IMR-90 (cell line): ENCODE measurements at regions not wholly inside any gene's neighbourhood (a gene's known extent, or its start where the extent isn't known, plus 50 kb on each side); places are given as distances from the start of the nearest gene placed in this dataset.

ENCODE experiments used
- ATAC-seq: fragments of 200-7000 bp; cut with Tn5 transposase; 2 replicates; pipeline ENCODE4 v1.9.1; 2020; ENCODE audit warnings: low read depth, mild to moderate bottlenecking, moderate library complexity
- BruUV-seq: library from RNA; stranded (reverse); fragments of 400-500 nt; replicated peaks from 2 replicates; lab custom pipeline; 2021; lab: Mats Ljungman, UMichigan
- CTCF ChIA-PET: fragments of 300-600 bp; formaldehyde crosslinking; extraction: SDS; loops from one replicate; lab custom pipeline; 2021; ENCODE audit warnings: antibody characterized with exemption; lab: Yijun Ruan, JAX
- POLR2A ChIA-PET: fragments of 300-600 bp; sonication (Branson Sonifier 250); formaldehyde crosslinking; loops from one replicate; lab custom pipeline; 2022; ENCODE audit warnings: antibody characterized with exemption; ENCODE audit not compliant: unreplicated experiment; lab: Charles Lee
- DNase-seq: peaks from one replicate; pipeline ENCODE4 v3.0.0; 2013
- H2AFZ ChIP-seq: replicated peaks from 2 replicates; pipeline ENCODE3; 2013; ENCODE audit warnings: low read length, mild to moderate bottlenecking; ENCODE audit not compliant: poor library complexity
- H2AK5ac ChIP-seq: 2 replicates; pipeline ENCODE4 v1.6.1; 2013; ENCODE audit warnings: low read depth, low read length, inconsistent platforms
- H2AK9ac ChIP-seq: replicated peaks from 2 replicates; pipeline ENCODE3; 2013; ENCODE audit warnings: mild to moderate bottlenecking, low read depth, low read length, moderate library complexity; ENCODE audit not compliant: poor library complexity
- H2BK120ac ChIP-seq: 2 replicates; pipeline ENCODE4 v1.6.1; 2013; ENCODE audit warnings: low read depth, low read length, inconsistent platforms
- H2BK15ac ChIP-seq: 3 replicates; pipeline ENCODE4 v1.6.1; 2013; ENCODE audit warnings: low read depth, low read length, inconsistent platforms
- H2BK20ac ChIP-seq: 2 replicates; pipeline ENCODE4 v1.6.1; 2013; ENCODE audit warnings: low read depth, mild to moderate bottlenecking, inconsistent platforms, low read length, moderate library complexity
- H2BK5ac ChIP-seq: 2 replicates; pipeline ENCODE4 v1.6.1; 2013; ENCODE audit warnings: mild to moderate bottlenecking, low read depth, low read length, inconsistent platforms; ENCODE audit not compliant: poor library complexity, severe bottlenecking
- H3K14ac ChIP-seq: replicated peaks from 2 replicates; pipeline ENCODE4 v1.6.1; 2013; ENCODE audit warnings: low read depth, low read length, inconsistent platforms
- H3K18ac ChIP-seq: 2 replicates; pipeline ENCODE4 v1.6.1; 2013; ENCODE audit warnings: low read depth, low read length, control low read depth
- H3K23ac ChIP-seq: 2 replicates; pipeline ENCODE4 v1.6.1; 2013; ENCODE audit warnings: low read depth, low read length, inconsistent platforms
- H3K27ac ChIP-seq: 2 replicates; pipeline ENCODE4 v1.5.1; 2013; ENCODE audit warnings: mild to moderate bottlenecking, control low read depth, low read length; ENCODE audit not compliant: insufficient read depth
- H3K27me3 ChIP-seq: 2 replicates; pipeline ENCODE4 v1.6.1; 2013; ENCODE audit warnings: low read length; ENCODE audit not compliant: control insufficient read depth, insufficient read depth
- H3K36me3 ChIP-seq: 2 replicates; pipeline ENCODE4 v1.6.1; 2013; ENCODE audit warnings: low read length, mixed read lengths; ENCODE audit not compliant: control insufficient read depth, insufficient read depth
- H3K4ac ChIP-seq: 2 replicates; pipeline ENCODE4 v1.6.1; 2013; ENCODE audit warnings: low read depth, low read length, inconsistent platforms
- H3K4me1 ChIP-seq: 2 replicates; pipeline ENCODE4 v1.6.1; 2013; ENCODE audit warnings: low read length, mixed read lengths; ENCODE audit not compliant: control insufficient read depth, insufficient read depth
- H3K4me2 ChIP-seq: 2 replicates; pipeline ENCODE4 v1.6.1; 2013; ENCODE audit warnings: low read depth, mild to moderate bottlenecking, control low read depth, low read length, moderate library complexity
- H3K4me3 ChIP-seq: 2 replicates; pipeline ENCODE4 v1.5.1; 2013; ENCODE audit warnings: low read depth, mild to moderate bottlenecking, control low read depth, low read length, moderate library complexity; ENCODE audit not compliant: insufficient read depth
- H3K56ac ChIP-seq: 2 replicates; pipeline ENCODE4 v1.6.1; 2013; ENCODE audit warnings: low read length, inconsistent platforms; ENCODE audit not compliant: insufficient read depth; ENCODE audit errors: extremely low read depth
- H3K79me1 ChIP-seq, 2 experiments: 2 replicates each; pipeline ENCODE4 v1.6.1; 2013; ENCODE audit warnings: low read length in 2 of 2, inconsistent platforms in 1 of 2, low read depth in 1 of 2
- H3K9ac ChIP-seq: 2 replicates; pipeline ENCODE4 v1.6.1; 2013; ENCODE audit warnings: low read depth, low read length, control low read depth
- H3K9me1 ChIP-seq: 2 replicates; pipeline ENCODE4 v1.6.1; 2013; ENCODE audit warnings: low read length, inconsistent platforms; ENCODE audit not compliant: insufficient read depth
- H3K9me3 ChIP-seq: 2 replicates; pipeline ENCODE4 v1.6.1; 2013; ENCODE audit warnings: low read length; ENCODE audit not compliant: control insufficient read depth, insufficient read depth
- H4K20me1 ChIP-seq: 2 replicates; pipeline ENCODE4 v1.6.1; 2013; ENCODE audit warnings: low read length, inconsistent platforms; ENCODE audit not compliant: insufficient read depth
- H4K5ac ChIP-seq: 2 replicates; pipeline ENCODE4 v1.6.1; 2013; ENCODE audit warnings: mild to moderate bottlenecking, low read depth, low read length, control low read depth
- H4K8ac ChIP-seq, 2 experiments: 2 replicates each; pipeline ENCODE4 v1.6.1; 2013; ENCODE audit warnings: low read depth in 2 of 2, low read length in 2 of 2, control low read depth in 1 of 2, inconsistent platforms in 1 of 2
- H4K91ac ChIP-seq: 2 replicates; pipeline ENCODE4 v1.6.1; 2013; ENCODE audit warnings: low read depth, low read length, inconsistent platforms; ENCODE audit not compliant: insufficient read depth
- POLR2A ChIP-seq: IDR thresholded peaks from 2 replicates; pipeline ENCODE4 v1.6.1; 2012; ENCODE audit warnings: mild to moderate bottlenecking, low read depth, low read length
- WGBS, 2 experiments: methylation state at CpG; one replicate each; pipeline versions ENCODE4 v1.1.5 to v1.1.7; 2013; ENCODE audit warnings: missing lambda C conversion rate in 2 of 2; ENCODE audit not compliant: insufficient read length in 1 of 2; ENCODE audit errors: extremely low coverage in 2 of 2; 5-methylcytosine and 5-hydroxymethylcytosine counted together
- dilution Hi-C: fragments of 300-500 bp; cut with HindIII; formaldehyde crosslinking; loops from one replicate; pipeline ENCODE4 v1.14.3; 2018; ENCODE audit warnings: low sequenced_read_pairs; ENCODE audit not compliant: unreplicated experiment
- in situ Hi-C: fragments of 300-500 bp; cut with MboI; formaldehyde crosslinking; loops from 3 replicates; pipeline ENCODE4 v1.14.3; 2019; ENCODE audit warnings: low sequenced_read_pairs, inconsistent platforms, mixed read lengths
- intact Hi-C: fragments of 100-400 bp; cut with micrococcal nuclease; formaldehyde crosslinking; loops from 2 replicates; pipeline ENCODE4 v1.10.0; 2022

- Histone ChIP-seq H3K4ac (no peak overlapping the region), H3K9me3 (no peaks in the 10 kb centered on the region), H3K14ac (no peak overlapping the region), H4K8ac (no peak overlapping the region), H3K36me3 (no peaks in the 10 kb centered on the region), H2AK9ac (no peak overlapping the region), H2BK5ac (no peak overlapping the region), H4K91ac (no peak overlapping the region), H3K4me2 (no peak overlapping the region), H2AK5ac (no peak overlapping the region), H3K4me1 (no peaks in the 10 kb centered on the region), H2BK15ac (no peak overlapping the region), H3K9ac (no peak overlapping the region), H2BK120ac (no peak overlapping the region), H3K56ac (no peak overlapping the region), H3K27ac (no peak overlapping the region), H3K23ac (no peak overlapping the region), H3K27me3 (no peaks in the 10 kb centered on the region), H3K18ac (no peak overlapping the region), H3K9me1 (no peaks in the 10 kb centered on the region), H4K20me1 (no peaks in the 10 kb centered on the region), H2BK20ac (no peak overlapping the region), H3K4me3 (no peak overlapping the region), H2AFZ (no peak overlapping the region), H3K79me1 (no peaks in the 10 kb centered on the region), H4K5ac (no peak overlapping the region)
- dilution Hi-C loops (no loop called here), in situ Hi-C loops (no loop called here), intact Hi-C loops (no loop called here)
- DNase-seq (no peak), ATAC-seq (peak; percentile 32; the same call in 1 of the 2 replicates)
- no TSS peak for BruUV-seq
- TF ChIP-seq POLR2A, result no peak
- WGBS, 2 experiments, result no CpG with 5 or more reads among the region's 2 CpGs
- CTCF ChIA-PET, result interaction anchor here (0.6 to 1.4 kb wide), 2 partner anchors 11 to 537 kb away, joined by 4 to 5 read pairs; partner anchors contain the start of gene INSYN2B
- POLR2A ChIA-PET, result no interaction called here
Measured at GRCh38 chr5:169442403-169442874, 141.1 kb upstream of the SPDL1 start.
